ENCODE measurements at regions not wholly inside any gene's neighbourhood (a gene's known extent, or its start where the extent isn't known, plus 50 kb on each side); places are given as distances from the start of the nearest gene placed in this dataset.

- TF ChIP-seq, protein P1, sequence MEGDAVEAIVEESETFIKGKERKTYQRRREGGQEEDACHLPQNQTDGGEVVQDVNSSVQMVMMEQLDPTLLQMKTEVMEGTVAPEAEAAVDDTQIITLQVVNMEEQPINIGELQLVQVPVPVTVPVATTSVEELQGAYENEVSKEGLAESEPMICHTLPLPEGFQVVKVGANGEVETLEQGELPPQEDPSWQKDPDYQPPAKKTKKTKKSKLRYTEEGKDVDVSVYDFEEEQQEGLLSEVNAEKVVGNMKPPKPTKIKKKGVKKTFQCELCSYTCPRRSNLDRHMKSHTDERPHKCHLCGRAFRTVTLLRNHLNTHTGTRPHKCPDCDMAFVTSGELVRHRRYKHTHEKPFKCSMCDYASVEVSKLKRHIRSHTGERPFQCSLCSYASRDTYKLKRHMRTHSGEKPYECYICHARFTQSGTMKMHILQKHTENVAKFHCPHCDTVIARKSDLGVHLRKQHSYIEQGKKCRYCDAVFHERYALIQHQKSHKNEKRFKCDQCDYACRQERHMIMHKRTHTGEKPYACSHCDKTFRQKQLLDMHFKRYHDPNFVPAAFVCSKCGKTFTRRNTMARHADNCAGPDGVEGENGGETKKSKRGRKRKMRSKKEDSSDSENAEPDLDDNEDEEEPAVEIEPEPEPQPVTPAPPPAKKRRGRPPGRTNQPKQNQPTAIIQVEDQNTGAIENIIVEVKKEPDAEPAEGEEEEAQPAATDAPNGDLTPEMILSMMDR (conservative IDR thresholded peaks at IDR 0.05; ENCODE audit: low read depth, low read length): no peak
- no peak for TF ChIP-seq EZH2 (IDR thresholded peaks at IDR 0.05; ENCODE audit: borderline replicate concordance, low read depth, low read length, poor library complexity, severe bottlenecking)
Observed at GRCh38 chr20:16942051-16942450, 193.9 kb downstream of the OTOR start.
